HG02642 (cell line): ENCODE measurements at regions not wholly inside any gene's neighbourhood (a gene's known extent, or its start where the extent isn't known, plus 50 kb on each side); places are given as distances from the start of the nearest gene placed in this dataset.

ENCODE experiments used
- ATAC-seq: cut with Tn5 transposase; IDR thresholded peaks from one replicate; pipeline ENCODE4 v1.9.1; 2021; ENCODE audit warnings: mild to moderate bottlenecking; ENCODE audit not compliant: unreplicated experiment, poor library complexity

GRCh38 chr2:228723599-228723998 lies 542.1 kb upstream of the SPHKAP start:
- no peak for ATAC-seq

- no peak for ATAC-seq
These were observed 540.8 kb upstream of the SPHKAP start for GRCh38 chr2:228722311-228722710.

- ATAC-seq: no peak
These were observed 539.4 kb upstream of the SPHKAP start for GRCh38 chr2:228720895-228721294.

- no peak for ATAC-seq
These were observed 528.4 kb upstream of the SPHKAP start for GRCh38 chr2:228709788-228710371.

GRCh38 chr2:228707846-228708245 lies 526.4 kb upstream of the SPHKAP start:
- ATAC-seq: no peak

- ATAC-seq: no peak
These were observed 523.8 kb upstream of the SPHKAP start for GRCh38 chr2:228705318-228705717.

GRCh38 chr2:228703152-228703551 lies 521.7 kb upstream of the SPHKAP start:
- no peak for ATAC-seq

- ATAC-seq: no peak
These were observed 520.0 kb upstream of the SPHKAP start for GRCh38 chr2:228701506-228701905.

- no peak for ATAC-seq
These were observed 519.2 kb upstream of the SPHKAP start for GRCh38 chr2:228700638-228701037.

- no peak for ATAC-seq
These were observed 518.4 kb upstream of the SPHKAP start for GRCh38 chr2:228699888-228700287.

GRCh38 chr2:228699400-228699799 lies 517.9 kb upstream of the SPHKAP start:
- no peak for ATAC-seq

GRCh38 chr2:228698963-228699362 lies 517.5 kb upstream of the SPHKAP start:
- ATAC-seq: no peak

GRCh38 chr2:228697456-228697855 lies 516.0 kb upstream of the SPHKAP start:
- ATAC-seq: no peak

- ATAC-seq: no peak
These were observed 509.2 kb upstream of the SPHKAP start for GRCh38 chr2:228690681-228691080.

GRCh38 chr2:228689053-228689452 lies 507.6 kb upstream of the SPHKAP start:
- ATAC-seq: no peak

- ATAC-seq: no peak
These were observed 506.6 kb upstream of the SPHKAP start for GRCh38 chr2:228688007-228688645.

GRCh38 chr2:228681979-228682378 lies 500.5 kb upstream of the SPHKAP start:
- ATAC-seq: no peak

GRCh38 chr2:228681426-228681825 lies 499.9 kb upstream of the SPHKAP start:
- ATAC-seq: no peak

GRCh38 chr2:228678110-228678509 lies 496.6 kb upstream of the SPHKAP start:
- no peak for ATAC-seq

GRCh38 chr2:228675646-228676045 lies 494.2 kb upstream of the SPHKAP start:
- no peak for ATAC-seq

- ATAC-seq: no peak
These were observed 493.6 kb upstream of the SPHKAP start for GRCh38 chr2:228675091-228675490.

- no peak for ATAC-seq
These were observed 492.5 kb upstream of the SPHKAP start for GRCh38 chr2:228673876-228674554.
